Calu3 (cell line): ENCODE measurements at regions not wholly inside any gene's neighbourhood (a gene's known extent, or its start where the extent isn't known, plus 50 kb on each side); places are given as distances from the start of the nearest gene placed in this dataset.
"Not testable (repeated sequence)": the region's sequence is repeated elsewhere in the genome, so short reads cannot be mapped to it uniquely, and the experiment has no call there.

Experiments
- BruUV-seq: library from RNA; stranded (reverse); fragments of 400-500 nt; replicated peaks from 2 replicates; lab custom pipeline; 2021; lab: Mats Ljungman, UMichigan
- CTCF ChIA-PET: fragments of 300-600 bp; sonication (Branson Sonifier 250); formaldehyde crosslinking; loops from one replicate; lab custom pipeline; 2022; ENCODE audit warnings: antibody characterized with exemption; lab: Charles Lee
- DNase-seq: peaks from one replicate; pipeline ENCODE4 v3.0.0; 2022
- H3K27ac Mint-ChIP-seq: one replicate; pipeline ENCODE4 v1.8.0; 2022; ENCODE audit warnings: mixed read lengths; ENCODE audit not compliant: unreplicated experiment
- H3K27me3 Mint-ChIP-seq: one replicate; pipeline ENCODE4 v1.8.0; 2022; ENCODE audit warnings: mixed read lengths; ENCODE audit not compliant: unreplicated experiment
- H3K36me3 Mint-ChIP-seq: one replicate; pipeline ENCODE4 v1.8.0; 2022; ENCODE audit warnings: mild to moderate bottlenecking, moderate library complexity, mixed read lengths; ENCODE audit not compliant: insufficient read depth, unreplicated experiment
- H3K4me1 Mint-ChIP-seq: one replicate; pipeline ENCODE4 v1.8.0; 2022; ENCODE audit warnings: mild to moderate bottlenecking, low read depth, mixed read lengths; ENCODE audit not compliant: unreplicated experiment
- H3K4me3 Mint-ChIP-seq: one replicate; pipeline ENCODE4 v1.8.0; 2022; ENCODE audit warnings: mild to moderate bottlenecking, low read depth, moderate library complexity, mixed read lengths; ENCODE audit not compliant: unreplicated experiment
- H3K9me3 Mint-ChIP-seq: one replicate; pipeline ENCODE4 v1.8.0; 2022; ENCODE audit warnings: low read depth, mixed read lengths; ENCODE audit not compliant: unreplicated experiment
- intact Hi-C: fragments of 100-400 bp; cut with micrococcal nuclease; formaldehyde crosslinking; loops from one replicate; pipeline ENCODE4 v1.10.0; 2022; ENCODE audit not compliant: unreplicated experiment
- TF ChIP-seq, protein P1 (sequence below): fragments of 200-600 bp; IDR thresholded peaks from one replicate; pipeline ENCODE4 v1.8.0; 2022; ENCODE audit warnings: antibody characterized with exemption; ENCODE audit not compliant: unreplicated experiment

DNA sequence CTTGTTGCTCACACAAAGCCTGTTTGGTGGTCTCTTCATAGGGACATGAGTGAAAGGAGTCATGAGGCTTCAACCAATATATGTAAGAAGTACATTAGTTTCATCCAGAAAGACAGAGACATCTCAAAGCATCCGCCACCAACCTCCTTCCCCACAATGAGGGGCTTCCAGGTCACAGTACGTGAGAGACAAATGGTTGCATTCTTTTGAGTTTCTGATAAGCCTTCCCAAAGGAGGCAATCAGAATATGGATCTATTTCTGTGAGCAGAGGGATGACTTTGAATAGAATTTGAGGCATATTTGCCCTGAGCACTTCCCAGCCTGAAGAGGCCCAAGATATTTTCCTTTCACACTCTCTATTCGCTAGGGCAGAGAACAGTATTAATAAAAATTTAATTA lies 931.1 kb downstream of the FAM181B start:
- CTCF ChIA-PET, result no interaction called here
- no TSS peak for BruUV-seq
- Mint-ChIP-seq H3K4me1 (no peaks in the 10 kb centered on the region), H3K4me3 (no peak overlapping the region), H3K27ac (no peak overlapping the region), H3K36me3 (no peaks in the 10 kb centered on the region), H3K27me3 (no peaks in the 10 kb centered on the region), H3K9me3 (no peaks in the 10 kb centered on the region)
- TF ChIP-seq, protein P1, sequence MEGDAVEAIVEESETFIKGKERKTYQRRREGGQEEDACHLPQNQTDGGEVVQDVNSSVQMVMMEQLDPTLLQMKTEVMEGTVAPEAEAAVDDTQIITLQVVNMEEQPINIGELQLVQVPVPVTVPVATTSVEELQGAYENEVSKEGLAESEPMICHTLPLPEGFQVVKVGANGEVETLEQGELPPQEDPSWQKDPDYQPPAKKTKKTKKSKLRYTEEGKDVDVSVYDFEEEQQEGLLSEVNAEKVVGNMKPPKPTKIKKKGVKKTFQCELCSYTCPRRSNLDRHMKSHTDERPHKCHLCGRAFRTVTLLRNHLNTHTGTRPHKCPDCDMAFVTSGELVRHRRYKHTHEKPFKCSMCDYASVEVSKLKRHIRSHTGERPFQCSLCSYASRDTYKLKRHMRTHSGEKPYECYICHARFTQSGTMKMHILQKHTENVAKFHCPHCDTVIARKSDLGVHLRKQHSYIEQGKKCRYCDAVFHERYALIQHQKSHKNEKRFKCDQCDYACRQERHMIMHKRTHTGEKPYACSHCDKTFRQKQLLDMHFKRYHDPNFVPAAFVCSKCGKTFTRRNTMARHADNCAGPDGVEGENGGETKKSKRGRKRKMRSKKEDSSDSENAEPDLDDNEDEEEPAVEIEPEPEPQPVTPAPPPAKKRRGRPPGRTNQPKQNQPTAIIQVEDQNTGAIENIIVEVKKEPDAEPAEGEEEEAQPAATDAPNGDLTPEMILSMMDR, result no peak
- DNase-seq, result no peak
- intact Hi-C loops, result no loop called here

DNA sequence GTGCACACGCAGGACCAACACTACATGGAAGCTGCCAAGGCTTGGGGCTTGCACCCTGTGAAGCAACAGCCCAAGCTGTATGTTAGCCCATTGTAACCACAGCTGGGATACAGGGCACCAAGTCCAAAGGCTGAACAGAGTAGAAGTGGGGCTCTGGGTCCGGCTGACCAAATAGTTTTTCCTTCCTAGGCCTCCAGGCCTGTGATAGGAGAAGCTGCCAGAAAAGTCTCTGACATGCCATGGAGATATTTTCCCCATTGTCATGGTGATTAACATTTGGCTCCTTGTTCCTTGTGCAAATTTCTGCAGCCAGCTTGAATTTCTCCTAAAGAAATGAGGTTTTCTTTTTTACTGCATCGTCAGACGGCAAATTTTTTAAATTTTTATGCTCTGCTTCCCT lies 941.2 kb downstream of the FAM181B start:
- Mint-ChIP-seq H3K27me3 (no peaks in the 10 kb centered on the region), H3K4me3 (no peak overlapping the region), H3K27ac (no peak overlapping the region), H3K36me3 (no peaks in the 10 kb centered on the region), H3K4me1 (no peaks in the 10 kb centered on the region), H3K9me3 (no peaks in the 10 kb centered on the region)
- TF ChIP-seq, protein P1, result no peak
- no peak for DNase-seq
- intact Hi-C loops, result no loop called here
- no TSS peak for BruUV-seq
- CTCF ChIA-PET, result no interaction called here

DNA sequence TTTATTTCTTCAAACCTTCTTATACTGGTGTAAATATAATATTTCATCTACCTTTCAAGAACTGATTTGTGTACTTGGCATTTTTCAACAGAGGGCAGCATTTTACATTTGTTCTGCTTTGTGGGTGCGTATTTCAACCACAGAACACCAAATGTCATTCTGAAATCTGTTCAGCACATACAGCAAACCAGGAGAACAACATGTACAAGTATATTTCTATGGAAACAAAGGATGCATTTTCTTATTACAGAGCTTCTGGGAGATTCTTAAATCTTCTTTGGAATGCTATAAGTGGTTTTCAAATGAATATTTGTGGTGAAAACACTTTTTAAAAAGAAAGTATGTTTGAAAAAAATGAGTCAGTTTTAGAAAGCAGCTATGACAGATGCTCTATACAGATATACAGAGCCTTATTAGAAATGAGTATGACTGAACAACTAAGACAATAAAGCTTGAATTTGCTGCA lies 946.0 kb downstream of the FAM181B start:
- TF ChIP-seq, protein P1, result no peak
- Mint-ChIP-seq H3K27me3 (no peaks in the 10 kb centered on the region), H3K4me1 (no peaks in the 10 kb centered on the region), H3K27ac (no peak overlapping the region), H3K36me3 (no peaks in the 10 kb centered on the region), H3K4me3 (no peak overlapping the region), H3K9me3 (peaks cover 5% of the 10 kb centered on the region)
- CTCF ChIA-PET, result no interaction called here
- BruUV-seq, result no TSS peak
- DNase-seq, result no peak
- intact Hi-C loops, result loop anchor here (5.0 kb wide), 1 partner anchor 35 kb away; no protein-coding TSS in a partner anchor

DNA sequence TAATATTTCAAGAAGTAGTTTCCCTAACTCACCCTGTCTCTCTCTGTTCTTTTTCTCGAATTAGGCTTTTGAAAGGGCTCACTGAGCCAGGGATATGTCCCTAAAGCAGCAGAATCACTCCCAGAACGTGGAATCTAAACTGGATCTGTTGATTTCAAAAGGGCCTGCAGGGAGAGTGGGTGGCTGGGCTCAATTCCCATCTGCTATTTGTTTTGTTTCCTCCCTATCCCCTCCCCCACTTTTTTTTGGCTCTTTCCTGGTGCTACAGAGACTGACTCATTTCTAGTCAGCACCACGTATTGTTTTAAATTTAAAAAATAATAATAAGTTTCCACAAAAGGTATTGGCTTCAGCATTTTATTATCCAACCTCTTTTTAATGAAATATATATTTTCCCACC lies 961.5 kb downstream of the FAM181B start:
- BruUV-seq, result no TSS peak
- TF ChIP-seq, protein P1, result no peak
- H3K36me3 Mint-ChIP-seq, result no peaks in the 10 kb centered on the region
- intact Hi-C loops, result no loop called here
- CTCF ChIA-PET, result no interaction called here
- H3K27ac Mint-ChIP-seq, result no peak overlapping the region
- H3K27me3 Mint-ChIP-seq, result no peaks in the 10 kb centered on the region
- H3K4me1 Mint-ChIP-seq, result no peaks in the 10 kb centered on the region
- no peak overlapping the region for H3K4me3 Mint-ChIP-seq
- H3K9me3 Mint-ChIP-seq, result peaks cover 9% of the 10 kb centered on the region
- no peak for DNase-seq

DNA sequence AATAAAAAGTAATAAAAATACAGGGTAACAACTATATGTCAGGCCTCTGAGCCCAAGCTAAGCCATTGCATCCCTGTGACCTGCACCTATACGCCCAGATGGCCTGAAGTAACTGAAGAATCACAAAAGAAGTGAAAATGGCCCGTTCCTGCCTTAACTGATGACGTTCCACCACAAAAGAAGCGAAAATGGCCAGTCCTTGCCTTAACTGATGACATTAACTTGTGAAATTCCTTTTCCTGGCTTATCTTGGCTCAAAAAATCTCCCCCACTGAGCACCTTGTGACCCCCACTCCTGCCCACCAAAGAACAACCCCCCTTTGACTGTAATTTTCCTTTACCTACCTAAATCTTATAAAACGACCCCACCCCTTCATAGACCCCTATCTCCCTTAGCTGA lies 963.8 kb downstream of the FAM181B start:
- not testable (repeated sequence) for BruUV-seq, H3K9me3 Mint-ChIP-seq, H3K27me3 Mint-ChIP-seq

More for the DNA sequence above, 963.8 kb downstream of the FAM181B start:
- H3K4me3 Mint-ChIP-seq, H3K4me1 Mint-ChIP-seq, H3K27ac Mint-ChIP-seq, intact Hi-C loops, H3K36me3 Mint-ChIP-seq, DNase-seq, CTCF ChIA-PET: not testable (repeated sequence)
